HG02763 (cell line): ENCODE measurements at regions not wholly inside any gene's neighbourhood (a gene's known extent, or its start where the extent isn't known, plus 50 kb on each side); places are given as distances from the start of the nearest gene placed in this dataset.
"Not testable (repeated sequence)": the region's sequence is repeated elsewhere in the genome, so short reads cannot be mapped to it uniquely, and the experiment has no call there.

Experiments
- ATAC-seq: cut with Tn5 transposase; IDR thresholded peaks from one replicate; pipeline ENCODE4 v1.9.1; 2021; ENCODE audit warnings: mild to moderate bottlenecking, moderate library complexity; ENCODE audit not compliant: unreplicated experiment

DNA sequence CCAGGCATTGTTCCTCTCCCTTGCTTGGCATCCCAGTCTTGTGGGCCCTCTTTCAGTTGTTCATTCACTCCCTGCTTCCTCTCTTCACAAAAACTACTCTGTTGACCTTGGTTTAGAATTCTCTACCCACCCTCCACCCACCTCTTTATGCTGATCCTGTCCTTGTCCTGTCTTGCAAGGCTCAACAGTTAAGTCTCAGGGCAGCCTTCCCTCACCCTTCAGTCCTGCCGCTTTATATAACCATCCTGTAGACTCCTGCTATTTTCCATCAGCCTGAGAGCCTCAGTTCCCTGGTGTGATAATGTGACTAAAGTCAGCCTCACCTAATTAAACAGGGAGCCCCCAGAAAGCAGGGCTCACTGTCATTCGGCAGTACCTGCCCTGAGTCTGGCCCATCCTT is 1763.0 kb downstream of the SPATA31A7 start:
- not testable (repeated sequence) for ATAC-seq
